GM23338 (cell line): ENCODE measurements at regions not wholly inside any gene's neighbourhood (a gene's known extent, or its start where the extent isn't known, plus 50 kb on each side); places are given as distances from the start of the nearest gene placed in this dataset.

Experiments used
- ATAC-seq: fragments of 200-7000 bp; cut with Tn5 transposase; 3 replicates; pipeline ENCODE4 v1.9.1; 2020
- DNase-seq: peaks from one replicate; pipeline ENCODE4 v3.0.0-alpha.2; 2015; ENCODE audit warnings: low spot score
- H2AFZ ChIP-seq: fragments of 200-600 bp; sonication (generic); 2 replicates; pipeline ENCODE4 v1.8.0; 2016; ENCODE audit warnings: antibody characterized with exemption, mild to moderate bottlenecking, moderate library complexity
- H3F3A ChIP-seq: fragments of 200-600 bp; sonication (generic); replicated peaks from 2 replicates; pipeline ENCODE4 v1.8.0; 2017; ENCODE audit warnings: antibody characterized with exemption, mixed run types, low read depth
- H3K27ac ChIP-seq: fragments of 200-600 bp; sonication (generic); 2 replicates; pipeline ENCODE4 v1.6.1; 2016; ENCODE audit warnings: low read depth
- H3K27me3 ChIP-seq: fragments of 200-600 bp; sonication (generic); 2 replicates; pipeline ENCODE4 v1.8.0; 2016; ENCODE audit warnings: mild to moderate bottlenecking, mixed run types, moderate library complexity; ENCODE audit not compliant: insufficient read depth
- H3K36me3 ChIP-seq: fragments of 200-600 bp; sonication (generic); 2 replicates; pipeline ENCODE4 v1.8.0; 2016; ENCODE audit warnings: mild to moderate bottlenecking; ENCODE audit not compliant: insufficient read depth
- H3K4me1 ChIP-seq: fragments of 200-600 bp; sonication (generic); 2 replicates; pipeline ENCODE4 v1.8.0; 2016; ENCODE audit warnings: mild to moderate bottlenecking, moderate library complexity; ENCODE audit not compliant: insufficient read depth
- H3K4me2 ChIP-seq: fragments of 200-600 bp; sonication (generic); 2 replicates; pipeline ENCODE4 v1.7.1; 2017; ENCODE audit warnings: mixed run types
- H3K4me3 ChIP-seq: fragments of 200-600 bp; sonication (generic); 2 replicates; pipeline ENCODE4 v1.6.1; 2016; ENCODE audit warnings: mixed run types
- H3K79me2 ChIP-seq: fragments of 200-600 bp; sonication (generic); replicated peaks from 2 replicates; pipeline ENCODE4 v1.8.0; 2017; ENCODE audit warnings: mild to moderate bottlenecking; ENCODE audit not compliant: insufficient read depth
- H3K9me2 ChIP-seq: fragments of 200-600 bp; sonication (generic); 2 replicates; pipeline ENCODE4 v1.8.0; 2017; ENCODE audit not compliant: insufficient read depth
- H4K20me1 ChIP-seq: fragments of 200-600 bp; sonication (generic); replicated peaks from 2 replicates; pipeline ENCODE4 v1.8.0; 2017; ENCODE audit warnings: mild to moderate bottlenecking; ENCODE audit not compliant: insufficient read depth
- H3K27ac Mint-ChIP-seq: 2 replicates; pipeline ENCODE4 v1.8.0; 2020; ENCODE audit warnings: inconsistent platforms, mild to moderate bottlenecking, moderate library complexity, mixed read lengths
- H3K27me3 Mint-ChIP-seq: 3 replicates; pipeline ENCODE4 v1.8.0; 2022; ENCODE audit warnings: low read depth, mild to moderate bottlenecking, moderate library complexity, mixed read lengths, inconsistent platforms; ENCODE audit not compliant: insufficient read depth, poor library complexity
- H3K36me3 Mint-ChIP-seq: 3 replicates; pipeline ENCODE4 v1.8.0; 2021; ENCODE audit warnings: low read depth, mild to moderate bottlenecking, inconsistent platforms, moderate library complexity, mixed read lengths
- H3K4me1 Mint-ChIP-seq: 3 replicates; pipeline ENCODE4 v1.8.0; 2020; ENCODE audit warnings: mild to moderate bottlenecking, inconsistent platforms, mixed read lengths
- H3K4me3 Mint-ChIP-seq: 3 replicates; pipeline ENCODE4 v1.8.0; 2021; ENCODE audit warnings: moderate library complexity, mild to moderate bottlenecking, inconsistent platforms, mixed read lengths
- H3K9me3 Mint-ChIP-seq: 3 replicates; pipeline ENCODE4 v1.8.0; 2020; ENCODE audit warnings: moderate library complexity, mild to moderate bottlenecking, inconsistent platforms, mixed read lengths
- CREB1 ChIP-seq: fragments of 250-450 bp; sonication (Bioruptor Pico); IDR thresholded peaks from 2 replicates; pipeline ENCODE4 v1.5.0; 2020; ENCODE audit warnings: low read depth, mild to moderate bottlenecking, moderate library complexity
- EZH2 ChIP-seq: fragments of 200-600 bp; sonication (generic); IDR thresholded peaks from one replicate; pipeline ENCODE4 v1.8.0; 2017; ENCODE audit warnings: antibody characterized with exemption, mild to moderate bottlenecking, low read depth; ENCODE audit not compliant: unreplicated experiment
- JUNB ChIP-seq: IDR thresholded peaks from one replicate; pipeline ENCODE4 v1.6.1; 2016; ENCODE audit warnings: antibody characterized with exemption; ENCODE audit not compliant: unreplicated experiment
- NANOG ChIP-seq: IDR thresholded peaks from 2 replicates; pipeline ENCODE4 v1.6.1; 2016; ENCODE audit warnings: antibody characterized with exemption, borderline replicate concordance
- POLR2AphosphoS5 ChIP-seq: IDR thresholded peaks from 2 replicates; pipeline ENCODE4 v1.6.1; 2016; ENCODE audit warnings: antibody characterized with exemption, low read depth
- ZNF114 ChIP-seq: fragments of 250-450 bp; sonication (Bioruptor Pico); IDR thresholded peaks from 2 replicates; pipeline ENCODE4 v1.5.0; 2020; ENCODE audit warnings: mild to moderate bottlenecking, moderate library complexity
- ZNF331 ChIP-seq: fragments of 250-450 bp; sonication (Bioruptor Pico); IDR thresholded peaks from 2 replicates; pipeline ENCODE4 v1.5.0; 2020; ENCODE audit warnings: low read depth, mild to moderate bottlenecking, moderate library complexity
- TF ChIP-seq, protein P1 (sequence below): IDR thresholded peaks from 2 replicates; pipeline ENCODE4 v1.6.1; 2016; ENCODE audit warnings: antibody characterized with exemption
- TF ChIP-seq, protein P2 (sequence below), 2 experiments: fragments of 200-600 bp in 1 of 2; sonication (generic) in 1 of 2; conservative IDR thresholded peaks; 2 replicates each; pipeline versions ENCODE4 v1.5.1 to v1.6.1; 2016 to 2017; ENCODE audit warnings: antibody characterized with exemption in 2 of 2, low read depth in 2 of 2, mild to moderate bottlenecking in 2 of 2, moderate library complexity in 1 of 2
- TF ChIP-seq, protein P3 (sequence below): IDR thresholded peaks from one replicate; pipeline ENCODE4 v1.6.1; 2018; ENCODE audit warnings: antibody characterized with exemption; ENCODE audit not compliant: unreplicated experiment

DNA sequence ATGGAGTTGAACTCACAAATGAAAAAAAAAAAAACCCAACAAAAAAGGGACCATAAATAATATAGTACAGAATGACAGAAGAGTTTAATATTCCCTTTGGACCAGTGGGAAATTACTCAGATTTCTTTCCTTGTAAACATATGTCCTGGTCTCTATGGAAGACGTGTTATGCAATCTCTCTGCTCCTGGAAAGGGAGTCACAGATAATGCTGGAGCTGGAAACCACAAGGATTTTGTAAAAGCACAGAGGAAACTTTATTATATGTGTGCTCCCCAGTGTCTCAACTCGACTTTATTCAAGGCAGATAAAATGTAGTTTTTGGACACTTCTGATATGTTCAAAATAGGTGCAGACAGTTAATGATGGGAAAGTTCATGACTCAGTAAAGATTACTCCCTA, 88.1 kb upstream of the ZFP64 start (continued):
- TF ChIP-seq, protein P1, sequence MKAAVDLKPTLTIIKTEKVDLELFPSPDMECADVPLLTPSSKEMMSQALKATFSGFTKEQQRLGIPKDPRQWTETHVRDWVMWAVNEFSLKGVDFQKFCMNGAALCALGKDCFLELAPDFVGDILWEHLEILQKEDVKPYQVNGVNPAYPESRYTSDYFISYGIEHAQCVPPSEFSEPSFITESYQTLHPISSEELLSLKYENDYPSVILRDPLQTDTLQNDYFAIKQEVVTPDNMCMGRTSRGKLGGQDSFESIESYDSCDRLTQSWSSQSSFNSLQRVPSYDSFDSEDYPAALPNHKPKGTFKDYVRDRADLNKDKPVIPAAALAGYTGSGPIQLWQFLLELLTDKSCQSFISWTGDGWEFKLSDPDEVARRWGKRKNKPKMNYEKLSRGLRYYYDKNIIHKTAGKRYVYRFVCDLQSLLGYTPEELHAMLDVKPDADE = no peak
- TF ChIP-seq ZNF114 (CRISPR knock-in tag) (no peak), ZNF331 (CRISPR knock-in tag) (no peak), POLR2AphosphoS5 (no peak)

DNA sequence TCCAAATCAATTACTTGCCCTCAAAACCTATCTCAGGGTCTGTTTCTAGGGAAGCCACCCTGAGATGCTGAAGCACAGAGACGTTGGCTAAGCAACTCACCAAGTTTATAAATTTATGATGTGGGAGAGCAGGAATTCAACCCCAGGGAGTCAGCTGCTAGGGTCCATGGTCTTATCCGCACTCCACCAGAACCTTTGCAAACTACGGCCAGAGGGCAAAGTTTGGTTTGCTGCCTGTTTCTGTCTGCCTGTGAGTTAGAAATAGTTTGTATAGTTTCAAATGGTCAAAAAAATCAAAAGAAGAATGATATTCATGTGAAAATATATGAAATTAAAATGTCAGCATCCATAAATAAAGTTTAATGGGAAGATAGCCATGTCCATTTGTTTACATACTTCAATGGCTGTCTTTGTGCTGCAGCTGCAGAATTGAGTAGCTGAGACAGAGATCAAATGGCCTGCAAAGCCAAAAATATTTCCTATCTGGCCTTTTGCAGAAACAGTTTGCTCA, 83.7 kb upstream of the ZFP64 start:
- H3K9me3 Mint-ChIP-seq = no peaks in the 10 kb centered on the region
- H3K4me1 Mint-ChIP-seq = peaks cover 8% of the 10 kb centered on the region; the same call in 2 of the 3 replicates
- H3K4me3 Mint-ChIP-seq = no peak overlapping the region
- no peaks in the 10 kb centered on the region for H3K4me1 ChIP-seq
- H3K9me2 ChIP-seq = no peaks in the 10 kb centered on the region
- no peaks in the 10 kb centered on the region for H3K36me3 Mint-ChIP-seq
- no peak overlapping the region for H3K4me3 ChIP-seq
- no peak overlapping the region for H3K4me2 ChIP-seq
- no peak for DNase-seq
- H4K20me1 ChIP-seq = no peaks in the 10 kb centered on the region
- H2AFZ ChIP-seq = peak overlapping the region; percentile 4; the same call in 1 of the 2 replicates
- no peak for ATAC-seq
- H3K27me3 ChIP-seq = no peaks in the 10 kb centered on the region
- TF ChIP-seq, protein P1 = no peak
- TF ChIP-seq, protein P2, sequence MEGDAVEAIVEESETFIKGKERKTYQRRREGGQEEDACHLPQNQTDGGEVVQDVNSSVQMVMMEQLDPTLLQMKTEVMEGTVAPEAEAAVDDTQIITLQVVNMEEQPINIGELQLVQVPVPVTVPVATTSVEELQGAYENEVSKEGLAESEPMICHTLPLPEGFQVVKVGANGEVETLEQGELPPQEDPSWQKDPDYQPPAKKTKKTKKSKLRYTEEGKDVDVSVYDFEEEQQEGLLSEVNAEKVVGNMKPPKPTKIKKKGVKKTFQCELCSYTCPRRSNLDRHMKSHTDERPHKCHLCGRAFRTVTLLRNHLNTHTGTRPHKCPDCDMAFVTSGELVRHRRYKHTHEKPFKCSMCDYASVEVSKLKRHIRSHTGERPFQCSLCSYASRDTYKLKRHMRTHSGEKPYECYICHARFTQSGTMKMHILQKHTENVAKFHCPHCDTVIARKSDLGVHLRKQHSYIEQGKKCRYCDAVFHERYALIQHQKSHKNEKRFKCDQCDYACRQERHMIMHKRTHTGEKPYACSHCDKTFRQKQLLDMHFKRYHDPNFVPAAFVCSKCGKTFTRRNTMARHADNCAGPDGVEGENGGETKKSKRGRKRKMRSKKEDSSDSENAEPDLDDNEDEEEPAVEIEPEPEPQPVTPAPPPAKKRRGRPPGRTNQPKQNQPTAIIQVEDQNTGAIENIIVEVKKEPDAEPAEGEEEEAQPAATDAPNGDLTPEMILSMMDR (conservative IDR thresholded peaks at IDR 0.05; ENCODE audit: low read depth in 2 of 2) = no peak
- TF ChIP-seq CREB1 = no peak
- TF ChIP-seq NANOG = no peak
- no peak overlapping the region for H3K27ac Mint-ChIP-seq
- no peaks in the 10 kb centered on the region for H3F3A ChIP-seq
- H3K36me3 ChIP-seq = no peaks in the 10 kb centered on the region
- no peaks in the 10 kb centered on the region for H3K79me2 ChIP-seq
- H3K27ac ChIP-seq = no peak overlapping the region
- no peaks in the 10 kb centered on the region for H3K27me3 Mint-ChIP-seq

DNA sequence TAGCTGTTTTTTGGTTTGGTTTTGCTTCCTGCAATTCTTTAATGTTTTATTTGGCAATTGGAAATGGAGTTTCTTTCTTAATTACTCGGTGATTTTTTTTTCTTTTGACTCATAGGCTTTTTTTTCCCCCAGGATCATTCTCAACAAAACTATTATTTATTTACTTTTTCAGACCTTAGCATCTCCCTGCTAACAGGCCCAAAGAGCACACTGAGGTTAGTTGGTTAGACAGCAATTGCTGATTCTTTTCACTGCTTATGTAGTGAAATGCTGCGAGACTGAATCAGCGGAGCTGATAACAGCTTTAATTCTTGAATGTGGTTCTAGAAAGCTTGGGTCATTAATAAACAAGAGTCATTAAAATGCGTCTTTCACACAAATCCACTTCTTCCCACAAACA, 79.1 kb upstream of the ZFP64 start:
- Mint-ChIP-seq H3K9me3 (no peaks in the 10 kb centered on the region), H3K36me3 (no peaks in the 10 kb centered on the region), H3K27me3 (peaks cover 3% of the 10 kb centered on the region), H3K4me1 (no peaks in the 10 kb centered on the region; the same call in 2 of the 3 replicates), H3K27ac (no peak overlapping the region), H3K4me3 (no peak overlapping the region)
- Histone ChIP-seq H3K4me1 (no peaks in the 10 kb centered on the region), H4K20me1 (no peaks in the 10 kb centered on the region), H3F3A (no peaks in the 10 kb centered on the region), H2AFZ (no peak overlapping the region), H3K27ac (no peak overlapping the region), H3K36me3 (no peaks in the 10 kb centered on the region), H3K9me2 (0 out of 2 replicates have a peak, but pooled peaks cover 1% of the 10 kb centered on the region), H3K4me2 (no peak overlapping the region), H3K4me3 (no peak overlapping the region), H3K79me2 (no peaks in the 10 kb centered on the region), H3K27me3 (no peaks in the 10 kb centered on the region)
- TF ChIP-seq, protein P2 (conservative IDR thresholded peaks at IDR 0.05; ENCODE audit: low read depth in 2 of 2) = no peak
- no peak for TF ChIP-seq EZH2
- TF ChIP-seq ZNF331 (CRISPR knock-in tag) = no peak
- TF ChIP-seq, protein P3, sequence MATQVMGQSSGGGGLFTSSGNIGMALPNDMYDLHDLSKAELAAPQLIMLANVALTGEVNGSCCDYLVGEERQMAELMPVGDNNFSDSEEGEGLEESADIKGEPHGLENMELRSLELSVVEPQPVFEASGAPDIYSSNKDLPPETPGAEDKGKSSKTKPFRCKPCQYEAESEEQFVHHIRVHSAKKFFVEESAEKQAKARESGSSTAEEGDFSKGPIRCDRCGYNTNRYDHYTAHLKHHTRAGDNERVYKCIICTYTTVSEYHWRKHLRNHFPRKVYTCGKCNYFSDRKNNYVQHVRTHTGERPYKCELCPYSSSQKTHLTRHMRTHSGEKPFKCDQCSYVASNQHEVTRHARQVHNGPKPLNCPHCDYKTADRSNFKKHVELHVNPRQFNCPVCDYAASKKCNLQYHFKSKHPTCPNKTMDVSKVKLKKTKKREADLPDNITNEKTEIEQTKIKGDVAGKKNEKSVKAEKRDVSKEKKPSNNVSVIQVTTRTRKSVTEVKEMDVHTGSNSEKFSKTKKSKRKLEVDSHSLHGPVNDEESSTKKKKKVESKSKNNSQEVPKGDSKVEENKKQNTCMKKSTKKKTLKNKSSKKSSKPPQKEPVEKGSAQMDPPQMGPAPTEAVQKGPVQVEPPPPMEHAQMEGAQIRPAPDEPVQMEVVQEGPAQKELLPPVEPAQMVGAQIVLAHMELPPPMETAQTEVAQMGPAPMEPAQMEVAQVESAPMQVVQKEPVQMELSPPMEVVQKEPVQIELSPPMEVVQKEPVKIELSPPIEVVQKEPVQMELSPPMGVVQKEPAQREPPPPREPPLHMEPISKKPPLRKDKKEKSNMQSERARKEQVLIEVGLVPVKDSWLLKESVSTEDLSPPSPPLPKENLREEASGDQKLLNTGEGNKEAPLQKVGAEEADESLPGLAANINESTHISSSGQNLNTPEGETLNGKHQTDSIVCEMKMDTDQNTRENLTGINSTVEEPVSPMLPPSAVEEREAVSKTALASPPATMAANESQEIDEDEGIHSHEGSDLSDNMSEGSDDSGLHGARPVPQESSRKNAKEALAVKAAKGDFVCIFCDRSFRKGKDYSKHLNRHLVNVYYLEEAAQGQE = no peak
- no peak for TF ChIP-seq POLR2AphosphoS5
- TF ChIP-seq JUNB = no peak
- TF ChIP-seq ZNF114 (CRISPR knock-in tag) = no peak
- TF ChIP-seq CREB1 = no peak
- ATAC-seq = no peak
- DNase-seq = no peak
